GM21526 (cell line): ENCODE measurements at regions not wholly inside any gene's neighbourhood (a gene's known extent, or its start where the extent isn't known, plus 50 kb on each side); places are given as distances from the start of the nearest gene placed in this dataset.

Source experiments
- ATAC-seq: cut with Tn5 transposase; IDR thresholded peaks from one replicate; pipeline ENCODE4 v1.9.1; 2021; ENCODE audit warnings: moderate library complexity; ENCODE audit not compliant: unreplicated experiment, low FRiP score

- no peak for ATAC-seq
Measured at GRCh38 chr5:52665559-52665958, 122.2 kb upstream of the ITGA1 start.

- ATAC-seq: no peak
Measured at GRCh38 chr5:52668139-52668538, 119.6 kb upstream of the ITGA1 start.

GRCh38 chr5:52668544-52669185, 119.1 kb upstream of the ITGA1 start:
- no peak for ATAC-seq

- ATAC-seq: no peak
Measured at GRCh38 chr5:52672459-52672858, 115.3 kb upstream of the ITGA1 start.

GRCh38 chr5:52673495-52673894, 114.2 kb upstream of the ITGA1 start:
- no peak for ATAC-seq

GRCh38 chr5:52674815-52675545, 112.7 kb upstream of the ITGA1 start:
- ATAC-seq: no peak

GRCh38 chr5:52682492-52682891, 105.2 kb upstream of the ITGA1 start:
- ATAC-seq: no peak

GRCh38 chr5:52684051-52684450, 103.7 kb upstream of the ITGA1 start:
- ATAC-seq: no peak

GRCh38 chr5:52685566-52685965, 102.2 kb upstream of the ITGA1 start:
- no peak for ATAC-seq

GRCh38 chr5:52685971-52686370, 101.7 kb upstream of the ITGA1 start:
- no peak for ATAC-seq

- no peak for ATAC-seq
Measured at GRCh38 chr5:52690236-52690768, 97.4 kb upstream of the ITGA1 start.

GRCh38 chr5:52692039-52692438, 95.7 kb upstream of the ITGA1 start:
- no peak for ATAC-seq

- ATAC-seq: no peak
Measured at GRCh38 chr5:52692606-52693005, 95.1 kb upstream of the ITGA1 start.

- ATAC-seq: no peak
Measured at GRCh38 chr5:52693280-52693679, 94.4 kb upstream of the ITGA1 start.

- ATAC-seq: no peak
Measured at GRCh38 chr5:52693836-52694235, 93.9 kb upstream of the ITGA1 start.

GRCh38 chr5:52694648-52695047, 93.1 kb upstream of the ITGA1 start:
- ATAC-seq: no peak

- ATAC-seq: no peak
Measured at GRCh38 chr5:52702877-52703276, 84.8 kb upstream of the ITGA1 start.

- no peak for ATAC-seq
Measured at GRCh38 chr5:52703321-52703720, 84.4 kb upstream of the ITGA1 start.

- no peak for ATAC-seq
Measured at GRCh38 chr5:52705720-52706119, 82.0 kb upstream of the ITGA1 start.

- ATAC-seq: no peak
Measured at GRCh38 chr5:52706775-52707174, 80.9 kb upstream of the ITGA1 start.

GRCh38 chr5:52707616-52708015, 80.1 kb upstream of the ITGA1 start:
- no peak for ATAC-seq

- ATAC-seq: no peak
Measured at GRCh38 chr5:52708463-52708862, 79.3 kb upstream of the ITGA1 start.
